Immature natural killer cell (primary cell): ENCODE measurements at regions not wholly inside any gene's neighbourhood (a gene's known extent, or its start where the extent isn't known, plus 50 kb on each side); places are given as distances from the start of the nearest gene placed in this dataset.

Experiments
- DNase-seq, 3 donors: peaks; one replicate each; pipeline ENCODE4 v3.0.0; 2022; ENCODE audit warnings: mixed read lengths in 1 of 3
- H3K27ac Mint-ChIP-seq, 6 donors: one replicate each; pipeline ENCODE4 v1.8.0; 2020; ENCODE audit warnings: mixed read lengths in 6 of 6, mild to moderate bottlenecking in 5 of 6, inconsistent platforms in 4 of 6, moderate library complexity in 3 of 6
- H3K27me3 Mint-ChIP-seq, 3 donors: one replicate each; pipeline ENCODE4 v1.8.0; 2020 to 2021; ENCODE audit warnings: low read depth in 3 of 3, mild to moderate bottlenecking in 3 of 3, mixed read lengths in 3 of 3, moderate library complexity in 3 of 3, inconsistent platforms in 1 of 3
- H3K36me3 Mint-ChIP-seq, 3 donors: one replicate each; pipeline ENCODE4 v1.8.0; 2020; ENCODE audit warnings: mixed read lengths in 3 of 3, inconsistent platforms in 2 of 3, mild to moderate bottlenecking in 2 of 3
- H3K4me1 Mint-ChIP-seq, 2 donors: one replicate each; pipeline ENCODE4 v1.8.0; 2020; ENCODE audit warnings: inconsistent platforms in 2 of 2, mild to moderate bottlenecking in 2 of 2, mixed read lengths in 2 of 2, moderate library complexity in 1 of 2
- H3K4me3 Mint-ChIP-seq, 5 donors: one replicate each; pipeline ENCODE4 v1.8.0; 2020; ENCODE audit warnings: mild to moderate bottlenecking in 5 of 5, mixed read lengths in 5 of 5, inconsistent platforms in 3 of 5, moderate library complexity in 3 of 5
- H3K9me3 Mint-ChIP-seq, 6 donors: one replicate each; pipeline ENCODE4 v1.8.0; 2020; ENCODE audit warnings: mild to moderate bottlenecking in 6 of 6, mixed read lengths in 6 of 6, inconsistent platforms in 4 of 6, moderate library complexity in 3 of 6

GRCh38 chr3:188954590-188955208 lies 217.1 kb upstream of the TPRG1 start:
- Mint-ChIP-seq H3K36me3 (no peaks in the 10 kb centered on the region), H3K27ac (no peak overlapping the region), H3K9me3 (no peaks in the 10 kb centered on the region), H3K27me3 (peaks cover 0 to 3% (median 2%) of the 10 kb centered on the region in 3 donors), H3K4me1 (no peaks in the 10 kb centered on the region), H3K4me3 (no peak overlapping the region)
- peak; percentile 64 to 76 (median 69) for DNase-seq

- no peak for DNase-seq
- Mint-ChIP-seq H3K27ac (no peak overlapping the region), H3K36me3 (no peaks in the 10 kb centered on the region), H3K4me1 (no peaks in the 10 kb centered on the region), H3K4me3 (no peak overlapping the region), H3K9me3 (no peaks in the 10 kb centered on the region), H3K27me3 (peaks cover 0 to 3% (median 2%) of the 10 kb centered on the region in 3 donors)
Measured at GRCh38 chr3:188955919-188956318, 215.9 kb upstream of the TPRG1 start.

- Mint-ChIP-seq H3K27me3 (peaks cover 2 to 3% (median 2%) of the 10 kb centered on the region in 3 donors), H3K36me3 (no peaks in the 10 kb centered on the region), H3K4me3 (no peak overlapping the region), H3K9me3 (no peaks in the 10 kb centered on the region), H3K27ac (no peak overlapping the region), H3K4me1 (peaks cover 0 to 3% of the 10 kb centered on the region in 2 donors)
- peak; percentile 31 to 43 (median 35) for DNase-seq
Measured at GRCh38 chr3:188956839-188957489, 214.8 kb upstream of the TPRG1 start.

GRCh38 chr3:188959013-188959412 lies 212.8 kb upstream of the TPRG1 start:
- no peak for DNase-seq
- peaks cover 2 to 8% (median 5%) of the 10 kb centered on the region in 3 donors for H3K27me3 Mint-ChIP-seq
- H3K27ac Mint-ChIP-seq = no peak overlapping the region
- no peak overlapping the region for H3K4me3 Mint-ChIP-seq
- H3K9me3 Mint-ChIP-seq = no peaks in the 10 kb centered on the region
- H3K36me3 Mint-ChIP-seq = no peaks in the 10 kb centered on the region
- peaks cover 0 to 7% of the 10 kb centered on the region in 2 donors for H3K4me1 Mint-ChIP-seq

- H3K9me3 Mint-ChIP-seq = no peaks in the 10 kb centered on the region
- no peaks in the 10 kb centered on the region for H3K36me3 Mint-ChIP-seq
- no peak for DNase-seq
- H3K27me3 Mint-ChIP-seq = peaks cover 2 to 9% (median 2%) of the 10 kb centered on the region in 3 donors
- H3K27ac Mint-ChIP-seq = no peak overlapping the region
- H3K4me3 Mint-ChIP-seq = no peak overlapping the region
- H3K4me1 Mint-ChIP-seq = peaks cover 0 to 7% of the 10 kb centered on the region in 2 donors
Measured at GRCh38 chr3:188962253-188963247, 209.2 kb upstream of the TPRG1 start.

GRCh38 chr3:188964957-188965356 lies 206.8 kb upstream of the TPRG1 start:
- Mint-ChIP-seq H3K36me3 (no peaks in the 10 kb centered on the region), H3K4me1 (peaks cover 0 to 7% of the 10 kb centered on the region in 2 donors), H3K4me3 (no peak overlapping the region), H3K9me3 (no peaks in the 10 kb centered on the region), H3K27me3 (peaks cover 2 to 9% (median 2%) of the 10 kb centered on the region in 3 donors), H3K27ac (no peak overlapping the region)
- DNase-seq = no peak

GRCh38 chr3:188972310-188972709 lies 199.5 kb upstream of the TPRG1 start:
- no peaks in the 10 kb centered on the region for H3K36me3 Mint-ChIP-seq
- DNase-seq = no peak
- no peak overlapping the region for H3K4me3 Mint-ChIP-seq
- peaks cover 4 to 7% (median 6%) of the 10 kb centered on the region in 3 donors for H3K27me3 Mint-ChIP-seq
- H3K27ac Mint-ChIP-seq = no peak overlapping the region
- H3K4me1 Mint-ChIP-seq = peaks cover 17 to 26% of the 10 kb centered on the region in 2 donors
- H3K9me3 Mint-ChIP-seq = no peaks in the 10 kb centered on the region

- no peaks in the 10 kb centered on the region for H3K9me3 Mint-ChIP-seq
- H3K4me1 Mint-ChIP-seq = peaks cover 17 to 26% of the 10 kb centered on the region in 2 donors
- peak; percentile 28 to 44 (median 41) for DNase-seq
- peak overlapping the region in 5 of 6 donors; percentile 21 to 69 (median 60) for H3K27ac Mint-ChIP-seq
- H3K4me3 Mint-ChIP-seq = peak overlapping the region; percentile 13 to 69 (median 53)
- H3K36me3 Mint-ChIP-seq = no peaks in the 10 kb centered on the region
- peaks cover 4 to 7% (median 6%) of the 10 kb centered on the region in 3 donors for H3K27me3 Mint-ChIP-seq
Measured at GRCh38 chr3:188974856-188975599, 196.7 kb upstream of the TPRG1 start.

- Mint-ChIP-seq H3K27ac (peak overlapping the region in 1 of 6 donors; percentile 60), H3K4me3 (peak overlapping the region in 4 of 5 donors; percentile 13 to 65 (median 39)), H3K27me3 (peaks cover 3 to 6% (median 4%) of the 10 kb centered on the region in 3 donors)
Measured at GRCh38 chr3:188975600-188976314, 196.0 kb upstream of the TPRG1 start.

GRCh38 chr3:188976407-188976806 lies 195.4 kb upstream of the TPRG1 start:
- no peak overlapping the region for H3K4me3 Mint-ChIP-seq
- H3K27me3 Mint-ChIP-seq = peaks cover 2 to 6% (median 3%) of the 10 kb centered on the region in 3 donors
- H3K4me1 Mint-ChIP-seq = peaks cover 17 to 26% of the 10 kb centered on the region in 2 donors
- no peak for DNase-seq
- no peak overlapping the region for H3K27ac Mint-ChIP-seq
- no peaks in the 10 kb centered on the region for H3K9me3 Mint-ChIP-seq
- H3K36me3 Mint-ChIP-seq = no peaks in the 10 kb centered on the region

More at GRCh38 chr3:188975600-188976314, 196.0 kb upstream of the TPRG1 start:
- H3K4me1 Mint-ChIP-seq = peaks cover 17 to 26% of the 10 kb centered on the region in 2 donors
- no peaks in the 10 kb centered on the region for H3K36me3 Mint-ChIP-seq
- no peak for DNase-seq
- H3K9me3 Mint-ChIP-seq = no peaks in the 10 kb centered on the region

GRCh38 chr3:188978421-188979171 lies 193.2 kb upstream of the TPRG1 start:
- H3K27ac Mint-ChIP-seq = no peak overlapping the region
- peaks cover 17 to 21% of the 10 kb centered on the region in 2 donors for H3K4me1 Mint-ChIP-seq
- no peaks in the 10 kb centered on the region for H3K9me3 Mint-ChIP-seq
- no peak for DNase-seq
- H3K4me3 Mint-ChIP-seq = no peak overlapping the region
- H3K36me3 Mint-ChIP-seq = no peaks in the 10 kb centered on the region
- H3K27me3 Mint-ChIP-seq = peaks cover 0 to 7% (median 2%) of the 10 kb centered on the region in 3 donors

- no peak for DNase-seq
- H3K27ac Mint-ChIP-seq = no peak overlapping the region
- H3K9me3 Mint-ChIP-seq = no peaks in the 10 kb centered on the region
- peaks cover 0 to 6% (median 2%) of the 10 kb centered on the region in 3 donors for H3K27me3 Mint-ChIP-seq
- peaks cover 16 to 19% of the 10 kb centered on the region in 2 donors for H3K4me1 Mint-ChIP-seq
- H3K4me3 Mint-ChIP-seq = no peak overlapping the region
- H3K36me3 Mint-ChIP-seq = no peaks in the 10 kb centered on the region
Measured at GRCh38 chr3:188979248-188979647, 192.5 kb upstream of the TPRG1 start.
